AG09309 (cell line): ENCODE measurements at regions not wholly inside any gene's neighbourhood (a gene's known extent, or its start where the extent isn't known, plus 50 kb on each side); places are given as distances from the start of the nearest gene placed in this dataset.
A peak's percentile ranks its signal among the peaks of the same experiment; 100 is the strongest.
"Not testable (repeated sequence)": the region's sequence is repeated elsewhere in the genome, so short reads cannot be mapped to it uniquely, and the experiment has no call there.

Source experiments
- DNase-seq: peaks from one replicate; pipeline ENCODE4 v3.0.0-alpha.2; 2010; ENCODE audit warnings: low read depth
- H3K4me3 ChIP-seq: 2 replicates; pipeline ENCODE4 v1.5.1; 2011; ENCODE audit warnings: mild to moderate bottlenecking, low read depth, low read length, moderate library complexity; ENCODE audit not compliant: control insufficient read depth
- CTCF ChIP-seq: IDR thresholded peaks from 2 replicates; pipeline ENCODE4 v1.5.1; 2011; ENCODE audit warnings: mild to moderate bottlenecking, low read depth, low read length, inconsistent platforms; ENCODE audit not compliant: insufficient read depth, control insufficient read depth; ENCODE audit errors: missing control alignments

- no peak for TF ChIP-seq CTCF
- H3K4me3 ChIP-seq, result no peak overlapping the region
- DNase-seq, result no peak
Measured at GRCh38 chr9:33722359-33722675, 73.0 kb upstream of the PRSS3 start.

- TF ChIP-seq CTCF, result no peak
- H3K4me3 ChIP-seq, result no peak overlapping the region
- no peak for DNase-seq
Measured at GRCh38 chr9:33728613-33729012, 66.7 kb upstream of the PRSS3 start.

GRCh38 chr9:33731142-33731541 is 64.2 kb upstream of the PRSS3 start:
- no peak for DNase-seq
- no peak for TF ChIP-seq CTCF
- H3K4me3 ChIP-seq, result no peak overlapping the region

- no peak for DNase-seq
- TF ChIP-seq CTCF, result no peak
- no peak overlapping the region for H3K4me3 ChIP-seq
Measured at GRCh38 chr9:33731625-33732024, 63.7 kb upstream of the PRSS3 start.

GRCh38 chr9:33734247-33734940 is 61.0 kb upstream of the PRSS3 start:
- H3K4me3 ChIP-seq, DNase-seq: not testable (repeated sequence)

GRCh38 chr9:33734941-33735835 is 60.2 kb upstream of the PRSS3 start:
- not testable (repeated sequence) for DNase-seq

GRCh38 chr9:33737811-33738606 is 57.4 kb upstream of the PRSS3 start:
- peak; percentile 18 for DNase-seq
- no peak overlapping the region for H3K4me3 ChIP-seq

More at GRCh38 chr9:33734941-33735835, 60.2 kb upstream of the PRSS3 start:
- not testable (repeated sequence) for H3K4me3 ChIP-seq

More at GRCh38 chr9:33737811-33738606, 57.4 kb upstream of the PRSS3 start:
- peak; percentile 84 for TF ChIP-seq CTCF
